ENCODE measurements at regions not wholly inside any gene's neighbourhood (a gene's known extent, or its start where the extent isn't known, plus 50 kb on each side); places are given as distances from the start of the nearest gene placed in this dataset.

GRCh38 chr6:77017537-77017936 is 445.8 kb downstream of the HTR1B start:
- intact Hi-C loops (cut with micrococcal nuclease; ENCODE audit: unreplicated experiment): no loop called here
- DNase-seq (ENCODE audit: low spot score): no peak
- H3K9me3 ChIP-seq (ENCODE audit: low read depth, low read length, poor library complexity, severe bottlenecking): peaks cover 13% of the 10 kb centered on the region
- ChIA-PET CTCF (no interaction called here), POLR2A (ENCODE audit: low non-redundant PET) (no interaction called here)
- no peaks in the 10 kb centered on the region for H3K36me3 ChIP-seq (ENCODE audit: insufficient read depth, low read length, poor library complexity, severe bottlenecking)
- TF ChIP-seq EZH2 (IDR thresholded peaks at IDR 0.05; ENCODE audit: borderline replicate concordance, low read depth, low read length, poor library complexity, severe bottlenecking) (no peak), CTCF (conservative IDR thresholded peaks at IDR 0.05; ENCODE audit: low read depth, low read length) (no peak)
- BruUV-seq (replicated peaks): no TSS peak
- no peaks in the 10 kb centered on the region for H3K4me1 ChIP-seq (ENCODE audit: insufficient read depth, low read length, poor library complexity, severe bottlenecking)
- H3K27ac ChIP-seq (ENCODE audit: low read depth, low read length, poor library complexity, severe bottlenecking): no peak overlapping the region
- no peak overlapping the region for H3K4me3 ChIP-seq (ENCODE audit: low read depth, low read length, poor library complexity, severe bottlenecking)
- no peaks in the 10 kb centered on the region for H3K27me3 ChIP-seq (replicated peaks; ENCODE audit: insufficient read depth, low read depth, low read length, poor library complexity)

DNA sequence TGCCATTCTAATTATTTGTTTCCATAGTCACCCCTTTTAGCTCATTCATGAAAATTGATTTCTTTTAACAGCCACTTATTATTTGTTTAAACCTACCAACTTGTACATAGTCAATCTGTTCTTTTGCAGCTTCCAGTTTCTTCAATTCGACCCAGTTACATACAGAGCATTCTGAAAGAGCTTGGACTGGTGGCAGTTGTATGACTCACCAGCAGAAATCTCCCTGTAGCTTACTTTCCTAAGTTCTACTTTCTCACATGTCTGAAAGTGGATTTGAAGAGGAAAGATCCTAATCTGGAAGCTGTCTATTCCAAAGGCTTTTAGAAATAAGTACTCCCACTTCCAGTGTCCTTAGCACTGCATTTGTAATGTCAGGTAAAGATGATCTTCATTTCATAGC is 447.9 kb downstream of the HTR1B start:
- H3K27me3 ChIP-seq (replicated peaks; ENCODE audit: insufficient read depth, low read depth, low read length, poor library complexity): no peaks in the 10 kb centered on the region
- POLR2A ChIA-PET (ENCODE audit: low non-redundant PET): no interaction called here
- H3K27ac ChIP-seq (ENCODE audit: low read depth, low read length, poor library complexity, severe bottlenecking): no peak overlapping the region
- DNase-seq (ENCODE audit: low spot score): no peak
- H3K9me3 ChIP-seq (ENCODE audit: low read depth, low read length, poor library complexity, severe bottlenecking): peaks cover 32% of the 10 kb centered on the region
- CTCF ChIA-PET: no interaction called here
- H3K36me3 ChIP-seq (ENCODE audit: insufficient read depth, low read length, poor library complexity, severe bottlenecking): no peaks in the 10 kb centered on the region
- H3K4me1 ChIP-seq (ENCODE audit: insufficient read depth, low read length, poor library complexity, severe bottlenecking): no peaks in the 10 kb centered on the region
- no TSS peak for BruUV-seq (replicated peaks)
- intact Hi-C loops (cut with micrococcal nuclease; ENCODE audit: unreplicated experiment): no loop called here
- no peak overlapping the region for H3K4me3 ChIP-seq (ENCODE audit: low read depth, low read length, poor library complexity, severe bottlenecking)
- TF ChIP-seq CTCF (conservative IDR thresholded peaks at IDR 0.05; ENCODE audit: low read depth, low read length) (no peak), EZH2 (IDR thresholded peaks at IDR 0.05; ENCODE audit: borderline replicate concordance, low read depth, low read length, poor library complexity, severe bottlenecking) (no peak)

DNA sequence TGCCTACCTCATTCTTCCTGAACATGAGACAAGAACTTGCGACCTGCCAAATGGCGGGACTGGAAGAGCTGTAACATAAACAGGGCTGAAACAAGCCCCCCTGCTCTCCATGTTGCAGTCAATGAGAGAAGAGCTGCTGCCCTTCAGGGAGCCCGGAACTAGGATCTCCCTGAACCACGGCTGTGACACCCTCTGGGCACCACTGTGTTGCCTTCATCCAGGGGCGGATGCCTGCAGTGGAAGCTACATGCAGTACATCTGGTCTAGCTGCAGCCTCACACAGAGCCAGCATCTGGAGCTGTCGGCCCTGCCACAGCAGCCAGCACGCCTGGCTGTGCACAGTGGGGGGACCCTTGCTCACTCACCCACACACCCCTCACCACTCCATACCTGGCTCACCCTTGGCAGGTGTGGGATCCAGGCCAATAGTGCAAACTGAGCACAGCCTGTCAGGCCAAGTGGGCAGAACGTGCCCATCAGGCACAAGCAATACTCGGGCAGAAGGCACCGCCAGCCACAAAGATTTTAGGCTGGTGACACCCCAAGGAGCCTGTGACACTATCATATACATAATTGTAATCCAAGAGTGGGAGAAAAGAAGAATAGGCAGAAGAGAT is 451.3 kb downstream of the HTR1B start:
- CTCF ChIA-PET: no interaction called here
- BruUV-seq (replicated peaks): no TSS peak
- POLR2A ChIA-PET (ENCODE audit: low non-redundant PET): no interaction called here

More for the DNA sequence above, 451.3 kb downstream of the HTR1B start:
- no peak for DNase-seq (ENCODE audit: low spot score)
- no peak for TF ChIP-seq CTCF (conservative IDR thresholded peaks at IDR 0.05; ENCODE audit: low read depth, low read length)
- no peak overlapping the region for H3K27ac ChIP-seq (ENCODE audit: low read depth, low read length, poor library complexity, severe bottlenecking)
- no peaks in the 10 kb centered on the region for H3K27me3 ChIP-seq (replicated peaks; ENCODE audit: insufficient read depth, low read depth, low read length, poor library complexity)
- H3K36me3 ChIP-seq (ENCODE audit: insufficient read depth, low read length, poor library complexity, severe bottlenecking): no peaks in the 10 kb centered on the region
- H3K9me3 ChIP-seq (ENCODE audit: low read depth, low read length, poor library complexity, severe bottlenecking): peaks cover 28% of the 10 kb centered on the region
- intact Hi-C loops (cut with micrococcal nuclease; ENCODE audit: unreplicated experiment): no loop called here
- no peak overlapping the region for H3K4me3 ChIP-seq (ENCODE audit: low read depth, low read length, poor library complexity, severe bottlenecking)
- no peaks in the 10 kb centered on the region for H3K4me1 ChIP-seq (ENCODE audit: insufficient read depth, low read length, poor library complexity, severe bottlenecking)

Measured in A673 (cell line).